AG20443 (cell line): ENCODE measurements at regions not wholly inside any gene's neighbourhood (a gene's known extent, or its start where the extent isn't known, plus 50 kb on each side); places are given as distances from the start of the nearest gene placed in this dataset.

ENCODE experiments used
- DNase-seq: peaks from one replicate; pipeline ENCODE4 v3.0.0; 2012; ENCODE audit warnings: low spot score, mixed read lengths

DNA sequence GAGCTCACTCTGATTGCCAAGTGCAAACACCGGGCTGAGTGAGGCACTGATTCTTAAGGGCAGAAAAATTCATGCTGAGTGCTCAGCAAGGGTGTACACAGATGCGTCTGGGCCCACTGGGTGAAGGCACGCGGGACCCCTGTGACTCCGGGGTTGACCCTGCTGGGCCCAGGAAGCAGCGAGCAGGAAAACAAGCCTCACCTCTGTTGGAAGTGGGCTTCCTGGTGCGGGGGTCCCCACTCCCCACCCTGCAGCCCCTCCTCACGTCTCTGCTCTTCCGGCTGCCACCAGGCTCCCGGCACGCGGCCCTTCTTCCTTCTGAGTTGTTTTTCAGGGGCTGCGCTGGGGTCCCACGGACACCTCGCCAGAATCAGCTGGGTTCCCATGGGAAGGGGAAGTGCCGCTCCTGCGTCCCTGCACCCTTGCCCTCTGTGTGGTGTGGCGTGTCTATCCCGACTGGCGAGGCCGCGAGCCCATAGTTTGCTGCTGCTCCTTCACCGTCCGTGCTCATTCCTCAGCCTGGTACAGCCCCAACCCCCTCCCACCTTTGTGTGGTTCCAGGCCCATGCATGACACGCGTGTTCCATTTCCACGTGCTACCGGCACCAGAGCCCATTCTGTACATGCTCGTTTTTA lies 80.6 kb upstream of the BHLHE23 start:
- DNase-seq, result no peak

- DNase-seq, result no peak
These were observed 79.9 kb upstream of the BHLHE23 start for GRCh38 chr20:63086421-63087235.

GRCh38 chr20:63085151-63085861 lies 78.5 kb upstream of the BHLHE23 start:
- DNase-seq, result no peak

GRCh38 chr20:63084563-63084927 lies 77.8 kb upstream of the BHLHE23 start:
- no peak for DNase-seq

GRCh38 chr20:63083831-63084562 lies 77.2 kb upstream of the BHLHE23 start:
- no peak for DNase-seq

GRCh38 chr20:63082939-63083735 lies 76.4 kb upstream of the BHLHE23 start:
- no peak for DNase-seq

- DNase-seq, result peak; percentile 87
These were observed 75.7 kb upstream of the BHLHE23 start for GRCh38 chr20:63082308-63082938.

DNA sequence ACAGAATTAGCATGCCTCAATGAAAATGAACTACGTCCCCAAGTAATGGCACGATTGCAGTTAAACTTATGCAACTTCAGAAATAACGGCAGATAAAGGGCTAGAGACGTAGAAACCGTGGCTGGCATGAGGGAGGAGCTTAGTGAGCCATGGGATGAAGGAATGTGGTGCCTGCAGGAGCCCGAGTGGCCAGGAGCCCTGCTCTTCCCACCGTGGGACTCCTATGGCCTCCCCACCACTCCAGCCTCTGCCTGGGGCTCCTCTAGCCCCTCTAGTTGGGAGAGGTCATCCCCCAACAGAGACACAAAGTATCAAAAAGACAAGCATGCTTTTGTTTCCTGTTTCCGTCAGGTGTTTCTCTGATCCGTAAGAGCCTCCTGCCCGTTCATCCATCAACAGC lies 75.1 kb upstream of the BHLHE23 start:
- DNase-seq, result no peak

DNA sequence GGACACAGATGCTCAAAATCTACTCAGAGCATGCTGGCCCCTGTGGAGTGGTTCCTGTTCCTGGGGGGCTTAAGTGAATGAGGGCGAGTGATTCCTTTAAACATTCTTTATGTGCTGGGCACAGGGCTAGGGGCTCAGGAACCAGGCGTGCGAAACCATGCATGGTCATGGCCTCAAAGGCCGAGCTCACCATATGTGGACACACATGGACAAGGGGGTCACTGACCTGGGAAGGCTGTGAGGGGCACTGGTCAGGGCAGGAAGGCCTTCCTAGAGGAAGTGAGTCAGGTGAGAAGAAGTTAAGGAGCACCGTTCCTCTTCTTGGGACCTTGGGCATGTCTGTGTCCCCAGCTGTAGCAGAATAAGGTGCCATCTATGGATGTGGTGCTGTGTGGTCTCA lies 74.6 kb upstream of the BHLHE23 start:
- no peak for DNase-seq

DNA sequence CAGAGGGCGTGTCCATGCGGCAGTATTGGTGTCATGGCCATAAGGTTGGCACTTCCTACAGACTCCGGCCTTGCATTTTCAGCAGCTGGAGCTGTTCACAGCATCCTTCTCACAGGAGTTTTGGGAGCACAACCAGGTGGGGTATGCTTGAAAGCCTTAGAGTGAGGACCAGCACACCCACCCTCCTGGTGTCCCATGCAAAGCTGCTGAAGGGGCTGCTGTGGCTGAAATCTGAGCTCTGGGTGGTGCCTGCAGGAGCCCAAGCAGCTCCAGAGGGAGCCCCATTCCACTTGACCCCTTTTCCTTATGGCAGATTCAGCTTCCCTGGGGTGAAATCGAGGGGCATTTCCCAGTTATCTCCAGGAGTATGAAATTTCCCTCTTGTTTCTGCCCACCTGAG lies 74.0 kb upstream of the BHLHE23 start:
- no peak for DNase-seq

DNA sequence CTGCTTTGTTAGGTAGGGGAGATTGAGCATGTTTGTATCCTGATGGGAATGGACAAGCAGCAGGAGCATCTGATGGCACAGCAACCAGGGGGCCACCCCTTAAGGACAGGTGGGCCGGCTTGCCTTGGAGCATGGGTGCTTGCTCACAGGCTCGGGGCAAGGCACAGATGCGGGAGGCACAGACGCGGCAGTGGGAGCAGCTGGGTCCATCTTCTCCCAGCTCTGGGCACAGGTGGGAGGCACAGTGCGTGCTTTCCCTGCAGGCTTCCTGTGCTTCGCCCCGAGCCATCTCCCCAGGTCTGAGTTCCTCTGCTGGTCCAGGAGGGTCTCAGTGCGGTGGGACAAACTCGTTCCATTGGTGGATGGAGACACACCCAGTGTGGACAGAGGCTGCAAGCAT lies 73.6 kb upstream of the BHLHE23 start:
- DNase-seq, result no peak

DNA sequence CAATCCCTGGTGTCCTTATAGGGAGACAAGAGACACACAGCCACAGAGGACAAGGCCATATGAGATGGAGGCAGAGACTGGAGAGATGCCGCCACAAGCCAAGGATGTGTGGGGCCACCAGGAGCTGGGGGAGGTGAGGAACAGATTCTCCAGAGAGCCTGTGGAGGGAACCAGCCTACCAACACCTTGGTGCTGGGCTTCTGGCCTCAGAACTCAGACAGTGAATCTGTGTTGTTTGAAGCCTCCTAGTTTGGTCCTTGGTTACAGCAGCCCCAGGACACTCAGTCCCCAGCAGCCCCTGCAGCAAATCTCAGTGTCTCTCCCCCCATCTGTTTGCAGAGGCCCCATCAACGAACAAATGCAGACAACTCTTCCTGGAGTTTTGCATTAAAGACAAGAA lies 73.2 kb upstream of the BHLHE23 start:
- DNase-seq, result no peak

DNA sequence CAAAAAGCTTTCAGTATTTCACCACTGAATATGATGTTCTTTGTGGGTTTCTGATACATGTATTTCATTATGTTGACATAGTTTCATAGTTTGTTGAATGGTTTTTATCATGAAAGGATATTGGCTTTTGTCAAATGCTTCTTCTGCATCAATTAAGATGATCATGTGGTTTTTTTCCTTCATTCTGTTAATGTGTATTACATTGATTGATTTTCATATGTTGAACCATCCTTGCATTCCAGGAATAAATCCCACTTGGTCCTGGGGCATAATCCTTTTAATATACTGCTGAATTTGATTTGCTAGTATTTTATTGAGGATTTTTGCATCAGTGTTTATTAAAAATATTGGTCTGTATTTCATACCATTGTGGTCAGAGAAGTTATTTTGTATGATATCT lies 70.9 kb upstream of the BHLHE23 start:
- no peak for DNase-seq

- no peak for DNase-seq
These were observed 69.7 kb upstream of the BHLHE23 start for GRCh38 chr20:63076421-63076820.

- DNase-seq, result no peak
These were observed 67.9 kb upstream of the BHLHE23 start for GRCh38 chr20:63074631-63075030.

GRCh38 chr20:63074182-63074581 lies 67.4 kb upstream of the BHLHE23 start:
- DNase-seq, result no peak

DNA sequence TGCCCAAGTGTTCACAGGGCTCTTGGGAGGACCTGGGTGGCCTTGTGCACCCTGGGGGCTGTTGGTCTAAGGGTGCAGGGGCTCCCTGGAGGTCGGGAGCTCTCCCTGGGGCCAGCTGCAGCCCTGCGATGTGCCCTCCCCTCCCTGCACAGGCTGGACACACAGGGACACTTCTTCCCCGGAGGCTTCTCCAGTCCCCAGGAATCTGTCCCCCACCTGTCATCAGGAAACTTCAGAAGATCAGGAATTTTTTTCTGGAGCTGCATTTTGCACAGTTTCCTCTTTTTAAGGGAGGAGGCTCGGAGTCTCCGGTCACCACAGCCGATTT lies 66.9 kb upstream of the BHLHE23 start:
- DNase-seq, result no peak

DNA sequence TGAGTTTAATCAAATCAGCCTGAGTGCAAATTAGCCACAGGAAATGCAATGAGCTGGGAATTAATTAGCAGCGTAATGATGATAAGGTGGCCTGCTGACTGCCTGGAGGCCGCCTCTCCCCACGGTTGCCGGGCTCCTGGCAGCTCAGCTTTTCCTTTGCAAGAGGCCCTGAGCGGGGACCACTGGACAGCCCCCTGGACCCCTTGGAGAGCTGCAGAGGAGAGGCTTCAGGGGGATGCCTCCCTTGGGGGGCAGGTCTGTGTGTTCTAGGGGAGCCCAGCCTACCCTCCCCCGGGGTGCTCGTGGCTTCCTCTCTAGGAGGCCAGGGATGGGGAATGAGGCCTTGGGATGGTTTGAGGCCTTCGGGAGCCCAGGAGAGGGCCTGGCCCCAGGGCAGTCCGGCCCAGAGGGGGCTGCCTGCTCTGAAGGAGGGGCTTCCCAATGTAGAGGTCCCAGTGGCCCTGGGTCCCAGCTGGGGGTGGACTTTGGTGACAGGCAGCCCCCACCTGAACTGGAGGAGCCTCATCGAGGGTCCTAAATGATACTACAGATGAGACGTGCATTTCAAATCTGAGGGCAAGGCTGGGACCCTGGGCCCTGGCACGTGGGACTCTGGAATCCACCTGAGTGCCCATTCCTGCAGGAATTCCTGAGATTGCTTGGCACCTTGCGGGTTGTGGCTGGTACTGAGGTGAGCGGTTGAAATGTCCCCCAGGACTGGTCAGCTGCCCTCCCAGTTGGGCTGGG lies 66.4 kb upstream of the BHLHE23 start:
- DNase-seq, result no peak

DNA sequence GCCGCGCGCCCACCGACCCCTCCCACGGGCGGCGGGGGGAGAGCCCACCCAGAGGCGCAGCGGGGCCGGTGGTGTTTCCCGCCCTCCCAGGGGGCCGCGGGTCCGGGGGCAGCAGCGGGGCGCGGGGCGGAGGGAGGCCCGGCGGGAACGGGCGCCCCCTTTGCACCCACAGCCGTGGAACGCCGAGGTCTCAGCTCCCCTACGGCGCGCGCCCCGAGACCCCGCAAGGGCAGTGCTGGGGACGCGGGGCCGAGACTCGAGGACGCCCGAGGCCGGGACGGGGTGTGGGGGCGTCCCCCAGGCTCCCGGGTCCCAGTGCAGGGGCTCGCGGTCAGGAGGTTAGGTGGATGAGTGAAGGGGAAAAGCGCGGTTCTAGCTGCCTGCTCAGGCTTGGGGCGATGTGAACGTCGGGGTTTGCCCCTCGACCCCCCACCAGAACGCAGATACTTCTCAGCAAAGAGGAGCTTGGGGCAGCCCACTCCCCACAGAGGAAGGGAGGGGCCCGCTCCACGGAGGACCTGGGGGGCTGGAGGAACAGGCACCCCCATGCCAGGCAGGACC lies 65.5 kb upstream of the BHLHE23 start:
- no peak for DNase-seq

DNA sequence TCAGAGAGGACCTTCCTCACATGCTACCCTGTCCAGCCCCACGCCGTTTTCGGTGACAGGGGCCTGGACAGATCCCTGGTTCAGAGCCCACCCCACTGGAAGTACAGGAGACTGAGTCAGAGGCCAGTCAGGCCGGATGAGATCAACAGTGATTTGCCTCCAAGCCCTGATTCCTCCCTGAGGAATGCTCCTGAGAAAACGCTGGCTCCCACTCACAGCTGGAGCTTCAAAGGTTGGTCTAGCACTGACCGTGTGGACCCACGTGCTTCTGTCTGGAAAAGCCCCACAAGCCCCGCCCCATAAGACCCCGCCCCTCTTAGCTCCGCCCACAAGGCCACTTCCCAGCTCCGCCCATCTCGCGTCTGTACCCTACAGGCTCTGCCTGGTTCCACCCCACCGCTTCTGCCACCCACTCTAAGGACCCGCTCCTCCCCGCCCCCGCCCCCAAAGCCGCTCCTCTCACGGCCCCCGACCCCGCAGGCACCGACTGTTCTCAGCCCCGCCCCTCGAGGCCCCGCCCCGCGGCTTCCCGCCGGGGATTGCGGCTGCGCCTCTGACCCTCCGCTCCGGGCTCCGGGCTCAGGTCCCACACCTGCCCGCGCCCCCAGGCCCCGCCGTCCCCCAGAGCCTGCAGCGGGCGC lies 64.9 kb upstream of the BHLHE23 start:
- peak; percentile 79 for DNase-seq
